Heart left ventricle (tissue), 16 donors: ENCODE measurements at regions not wholly inside any gene's neighbourhood (a gene's known extent, or its start where the extent isn't known, plus 50 kb on each side); places are given as distances from the start of the nearest gene placed in this dataset.
"Not testable (repeated sequence)": the region's sequence is repeated elsewhere in the genome, so short reads cannot be mapped to it uniquely, and the experiment has no call there.

ENCODE experiments used
- ATAC-seq, 4 donors: fragments of 200-7000 bp; cut with Tn5 transposase; one replicate each; pipeline ENCODE4 v1.9.1; 2020 to 2022; ENCODE audit warnings: moderate library complexity in 4 of 4, mild to moderate bottlenecking in 3 of 4, moderate number of reproducible peaks in 1 of 4
- DNase-seq, 5 donors: peaks; one replicate each; pipeline ENCODE4 v3.0.0-alpha.2; 2020
- H3K27ac ChIP-seq, 12 donors: fragments of 200-600 bp; sonication (generic) in 4 of 12; one replicate each; pipeline versions ENCODE4 v1.5.0 to v1.8.0; 2016 to 2022; ENCODE audit warnings: mild to moderate bottlenecking in 2 of 12
- H3K27me3 ChIP-seq, 9 donors: fragments of 200-600 bp; sonication (generic) in 2 of 9; one replicate each; pipeline versions ENCODE4 v1.5.1 to v1.8.0; 2016 to 2022; ENCODE audit warnings: mild to moderate bottlenecking in 3 of 9
- H3K36me3 ChIP-seq, 9 donors: fragments of 200-600 bp; sonication (generic) in 2 of 9; one replicate each; pipeline versions ENCODE4 v1.5.0 to v1.8.0; 2018 to 2022; ENCODE audit warnings: mild to moderate bottlenecking in 2 of 9
- H3K4me1 ChIP-seq, 12 donors: fragments of 200-600 bp; sonication (generic) in 4 of 12; one replicate each; pipeline versions ENCODE4 v1.5.0 to v1.8.0; 2016 to 2022; ENCODE audit warnings: mild to moderate bottlenecking in 3 of 12
- H3K4me3 ChIP-seq, 12 donors: fragments of 200-600 bp; sonication (generic) in 4 of 12; one replicate each; pipeline versions ENCODE4 v1.5.0 to v1.8.0; 2017 to 2022; ENCODE audit warnings: mild to moderate bottlenecking in 9 of 12, moderate library complexity in 4 of 12
- H3K9me3 ChIP-seq, 12 donors: fragments of 200-600 bp; sonication (generic) in 4 of 12; one replicate each; pipeline versions ENCODE4 v1.5.0 to v1.8.0; 2016 to 2022; ENCODE audit warnings: mild to moderate bottlenecking in 1 of 12
- POLR2A ChIP-seq, 2 donors: fragments of 450-650 bp; IDR thresholded peaks; one replicate each; pipeline ENCODE4 v1.6.1; 2017; ENCODE audit warnings: antibody characterized with exemption in 2 of 2, mild to moderate bottlenecking in 2 of 2, moderate library complexity in 2 of 2
- WGBS, 4 donors: extraction: QIAGEN DNeasy Blood & Tissue Kit in 2 of 4; methylation state at CpG; one replicate each; pipeline versions ENCODE4 v1.1.5 to v1.1.7; 2013 to 2018; 5-methylcytosine and 5-hydroxymethylcytosine counted together
- intact Hi-C, 10 donors: fragments of 100-400 bp; cut with DNase I; formaldehyde crosslinking; loops; one replicate each; pipeline versions ENCODE4 v1.11.1 to v1.14.2; 2022
- TF ChIP-seq, protein P1 (sequence below), 12 donors: fragments of 200-600 bp; sonication (generic) in 4 of 12; IDR thresholded peaks; one replicate each; pipeline versions ENCODE4 v1.5.0 to v1.8.0; 2018 to 2022; ENCODE audit warnings: antibody characterized with exemption in 12 of 12, mild to moderate bottlenecking in 5 of 12
- donor health status: ischemic (EF 13 %, LVEDD 7.1; RV severe dilation, severe dysfunction).
- donor health status: healthy with polysubstance abuse.
- donor health status: DM: no; HTN: yes; CAD: no.
- donor health status: DM: no; HTN: no; CAD: no.
- donor health status: ischemic (EF 25% LVEDD 6.9; RV normal size, moderate dysfunction).
- donor health status: ischemic (EF 25% LVEDD 5.7; RV mildly dilated, moderate dysfunction).
- donor health status: healthy.
- donor health status: DM: yes; HTN: yes; CAD: no.
- donor health status: ischemic (EF 35%, LVEDD 5.7; RV mildly dilated, moderate dysfunction).
- donor health status: nonischemic (EF 11% LVEDD 7.7; RV severe dilation, severe dysfunction).
- donor health status: DM: yes; HTN: yes; CAD: no.
- donor health status: PGD.
- donor health status: ischemic (EF 29% LVEDD 5.4; RV normal size, mild dysfunction).
- donor health status: nonischemic (EF 23%, LVEDD 6.1; RV moderate dilation, normal function).

DNA sequence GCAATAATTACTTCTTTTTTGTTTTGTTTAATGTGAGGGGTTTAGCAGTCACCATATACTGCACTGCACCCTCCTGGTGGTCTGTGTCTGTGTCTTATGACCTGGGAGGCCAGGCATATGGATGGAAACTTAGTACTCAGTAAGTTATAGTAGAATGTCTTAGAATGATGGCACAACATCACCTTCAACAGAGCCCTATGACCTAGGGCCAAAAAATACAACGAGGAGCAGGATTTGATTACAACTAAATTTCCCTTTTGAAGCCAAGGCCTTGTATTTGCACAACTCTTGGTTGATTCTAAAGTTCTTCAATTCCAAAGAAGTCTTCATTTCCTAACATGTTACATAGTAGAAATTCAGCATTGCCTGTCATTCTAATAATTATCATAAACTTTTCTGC lies 422.1 kb upstream of the PIK3R1 start:
- Histone ChIP-seq H3K27ac (peak overlapping the region in 7 of 12 donors; percentile 13 to 44 (median 42)), H3K27me3 (no peaks in the 10 kb centered on the region), H3K4me3 (no peak overlapping the region), H3K9me3 (peaks cover 0 to 5% (median 0%) of the 10 kb centered on the region in 12 donors), H3K4me1 (peaks cover 0 to 9% (median 0%) of the 10 kb centered on the region in 12 donors), H3K36me3 (no peaks in the 10 kb centered on the region)
- no peak for DNase-seq
- ATAC-seq: no peak
- no peak for TF ChIP-seq POLR2A (IDR thresholded peaks at IDR 0.05)
- TF ChIP-seq, protein P1, sequence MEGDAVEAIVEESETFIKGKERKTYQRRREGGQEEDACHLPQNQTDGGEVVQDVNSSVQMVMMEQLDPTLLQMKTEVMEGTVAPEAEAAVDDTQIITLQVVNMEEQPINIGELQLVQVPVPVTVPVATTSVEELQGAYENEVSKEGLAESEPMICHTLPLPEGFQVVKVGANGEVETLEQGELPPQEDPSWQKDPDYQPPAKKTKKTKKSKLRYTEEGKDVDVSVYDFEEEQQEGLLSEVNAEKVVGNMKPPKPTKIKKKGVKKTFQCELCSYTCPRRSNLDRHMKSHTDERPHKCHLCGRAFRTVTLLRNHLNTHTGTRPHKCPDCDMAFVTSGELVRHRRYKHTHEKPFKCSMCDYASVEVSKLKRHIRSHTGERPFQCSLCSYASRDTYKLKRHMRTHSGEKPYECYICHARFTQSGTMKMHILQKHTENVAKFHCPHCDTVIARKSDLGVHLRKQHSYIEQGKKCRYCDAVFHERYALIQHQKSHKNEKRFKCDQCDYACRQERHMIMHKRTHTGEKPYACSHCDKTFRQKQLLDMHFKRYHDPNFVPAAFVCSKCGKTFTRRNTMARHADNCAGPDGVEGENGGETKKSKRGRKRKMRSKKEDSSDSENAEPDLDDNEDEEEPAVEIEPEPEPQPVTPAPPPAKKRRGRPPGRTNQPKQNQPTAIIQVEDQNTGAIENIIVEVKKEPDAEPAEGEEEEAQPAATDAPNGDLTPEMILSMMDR (IDR thresholded peaks at IDR 0.05): no peak
- WGBS, 4 donors: 61 to 70% (median 67%) methylated on average over 1 of the region's 1 CpG
- intact Hi-C loops: no loop called here

DNA sequence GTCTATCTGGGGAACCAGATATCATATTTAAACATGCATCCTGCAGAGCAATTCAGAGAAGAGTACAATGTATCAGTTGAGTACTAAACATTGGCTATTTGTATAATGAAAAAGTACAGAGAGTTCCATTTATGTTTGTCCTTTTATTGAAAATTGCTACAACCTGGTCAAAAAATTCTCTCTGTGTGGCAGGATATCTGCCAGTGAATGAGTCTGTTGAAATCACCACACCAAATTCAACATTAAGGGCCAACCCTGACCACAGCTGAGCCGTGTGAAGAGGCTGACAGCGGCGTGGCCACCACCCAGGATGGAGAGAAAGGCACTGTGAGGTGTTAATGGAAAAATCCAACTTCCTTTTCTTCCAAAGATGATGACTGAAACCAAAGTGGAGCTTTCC lies 422.7 kb upstream of the PIK3R1 start:
- Histone ChIP-seq H3K9me3 (no peaks in the 10 kb centered on the region), H3K27ac (peak overlapping the region in 3 of 12 donors; percentile 23 to 43 (median 42)), H3K36me3 (no peaks in the 10 kb centered on the region), H3K27me3 (no peaks in the 10 kb centered on the region), H3K4me3 (no peak overlapping the region), H3K4me1 (peaks cover 0 to 9% (median 0%) of the 10 kb centered on the region in 12 donors)
- 76 to 82% (median 80%) methylated on average over 3 of the region's 3 CpGs for WGBS, 4 donors
- intact Hi-C loops: no loop called here
- ATAC-seq: peak; percentile 48 to 87 (median 80)
- TF ChIP-seq POLR2A (IDR thresholded peaks at IDR 0.05): no peak
- TF ChIP-seq, protein P1 (IDR thresholded peaks at IDR 0.05): no peak
- DNase-seq: peak in 4 of 5 donors; percentile 48 to 78 (median 64)

DNA sequence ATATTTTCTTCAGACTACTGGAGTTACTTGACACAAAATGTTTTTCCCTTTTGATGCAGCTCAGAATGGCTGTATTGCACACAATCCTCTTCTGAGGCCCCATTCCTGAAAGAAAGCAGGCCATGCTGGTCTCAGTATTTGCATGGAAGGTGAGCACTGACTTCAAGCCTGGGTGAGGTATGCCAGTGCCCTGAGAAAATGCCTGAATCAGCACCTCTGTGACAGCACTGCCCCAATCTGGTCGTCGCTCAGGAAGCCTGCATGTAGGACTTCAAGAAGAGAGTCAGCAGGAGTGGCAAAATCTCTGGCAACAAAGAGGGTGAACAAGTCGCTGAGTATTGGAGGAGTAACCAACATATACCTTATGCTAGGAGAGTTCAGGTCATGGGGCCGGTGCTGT lies 425.2 kb upstream of the PIK3R1 start:
- Histone ChIP-seq H3K27ac (no peak overlapping the region), H3K4me3 (no peak overlapping the region), H3K36me3 (no peaks in the 10 kb centered on the region), H3K9me3 (no peaks in the 10 kb centered on the region), H3K4me1 (peaks cover 0 to 6% (median 0%) of the 10 kb centered on the region in 12 donors), H3K27me3 (no peaks in the 10 kb centered on the region)
- 85 to 94% (median 92%) methylated on average over 4 of the region's 4 CpGs for WGBS, 4 donors
- no peak for ATAC-seq
- no peak for DNase-seq
- TF ChIP-seq, protein P1 (IDR thresholded peaks at IDR 0.05): no peak
- TF ChIP-seq POLR2A (IDR thresholded peaks at IDR 0.05): no peak
- intact Hi-C loops: no loop called here

DNA sequence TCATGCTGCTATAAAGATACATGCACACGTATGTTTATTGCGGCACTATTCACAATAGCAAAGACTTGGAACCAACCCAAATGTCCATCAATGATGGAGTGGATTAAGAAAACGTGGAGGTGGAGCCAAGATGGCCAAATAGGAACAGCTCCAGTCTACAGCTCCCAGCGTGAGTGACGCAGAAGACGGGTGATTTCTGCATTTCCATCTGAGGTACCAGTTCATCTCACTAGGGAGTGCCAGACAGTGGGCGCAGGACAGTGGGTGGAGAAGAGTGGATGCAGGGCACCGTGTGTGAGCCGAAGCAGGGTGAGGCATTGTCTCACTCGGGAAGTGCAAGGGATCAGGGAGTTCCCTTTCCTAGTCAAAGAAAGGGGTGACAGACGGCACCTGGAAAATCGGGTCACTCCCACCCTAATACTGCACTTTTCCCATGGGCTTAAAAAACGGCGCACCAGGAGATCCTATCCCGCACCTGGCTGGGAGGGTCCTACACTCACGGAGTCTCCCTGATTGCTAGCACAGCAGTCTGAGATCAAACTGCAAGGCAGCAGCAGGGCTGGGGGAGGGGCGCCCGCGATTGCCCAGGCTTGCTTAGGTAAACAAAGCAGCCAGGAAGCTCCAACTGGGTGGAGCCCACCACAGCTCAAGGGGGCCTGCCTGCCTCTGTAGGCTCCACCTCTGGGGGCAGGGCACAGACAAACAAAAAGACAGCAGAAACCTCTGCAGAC lies 435.5 kb upstream of the PIK3R1 start:
- H3K4me3 ChIP-seq, DNase-seq, H3K27me3 ChIP-seq, H3K9me3 ChIP-seq, H3K27ac ChIP-seq, H3K36me3 ChIP-seq, H3K4me1 ChIP-seq, ATAC-seq: not testable (repeated sequence)
- intact Hi-C loops: loop anchor here in 1 of 10 donors (10.0 kb wide), 1 partner anchor 55 kb away; no protein-coding TSS in a partner anchor
- 77 to 86% (median 82%) methylated on average over 18 to 19 of the region's 19 CpGs for WGBS, 4 donors
